Glutamatergic neuron (in vitro differentiated cells): ENCODE measurements at regions not wholly inside any gene's neighbourhood (a gene's known extent, or its start where the extent isn't known, plus 50 kb on each side); places are given as distances from the start of the nearest gene placed in this dataset.

Experiments used
- DNase-seq: peaks from one replicate; pipeline ENCODE4 v3.0.0; 2022
- H3K27ac Mint-ChIP-seq: one replicate; pipeline ENCODE4 v1.8.0; 2020; ENCODE audit warnings: mild to moderate bottlenecking, mixed read lengths, inconsistent platforms; ENCODE audit not compliant: unreplicated experiment
- H3K27me3 Mint-ChIP-seq: one replicate; pipeline ENCODE4 v1.8.0; 2020; ENCODE audit warnings: mild to moderate bottlenecking, moderate library complexity, mixed read lengths, inconsistent platforms; ENCODE audit not compliant: unreplicated experiment
- H3K36me3 Mint-ChIP-seq: one replicate; pipeline ENCODE4 v1.8.0; 2020; ENCODE audit warnings: mild to moderate bottlenecking, mixed read lengths, inconsistent platforms; ENCODE audit not compliant: unreplicated experiment
- H3K4me1 Mint-ChIP-seq: one replicate; pipeline ENCODE4 v1.8.0; 2020; ENCODE audit warnings: mild to moderate bottlenecking, low read depth, mixed read lengths, inconsistent platforms; ENCODE audit not compliant: unreplicated experiment
- H3K4me3 Mint-ChIP-seq: one replicate; pipeline ENCODE4 v1.8.0; 2020; ENCODE audit warnings: mild to moderate bottlenecking, mixed read lengths, inconsistent platforms; ENCODE audit not compliant: unreplicated experiment
- H3K9me3 Mint-ChIP-seq: one replicate; pipeline ENCODE4 v1.8.0; 2020; ENCODE audit warnings: mild to moderate bottlenecking, moderate library complexity, mixed read lengths, inconsistent platforms; ENCODE audit not compliant: unreplicated experiment
- CTCF ChIP-seq: fragments of 200-600 bp; sonication (generic); IDR thresholded peaks from one replicate; pipeline ENCODE4 v1.5.0; 2021; ENCODE audit not compliant: partially characterized antibody, unreplicated experiment

- Mint-ChIP-seq H3K4me3 (no peak overlapping the region), H3K27me3 (peaks cover 2% of the 10 kb centered on the region), H3K9me3 (no peaks in the 10 kb centered on the region), H3K27ac (no peak overlapping the region), H3K4me1 (no peaks in the 10 kb centered on the region), H3K36me3 (no peaks in the 10 kb centered on the region)
- TF ChIP-seq CTCF = no peak
- no peak for DNase-seq
Measured at GRCh38 chr12:93102312-93102711, 173.2 kb upstream of the EEA1 start.

DNA sequence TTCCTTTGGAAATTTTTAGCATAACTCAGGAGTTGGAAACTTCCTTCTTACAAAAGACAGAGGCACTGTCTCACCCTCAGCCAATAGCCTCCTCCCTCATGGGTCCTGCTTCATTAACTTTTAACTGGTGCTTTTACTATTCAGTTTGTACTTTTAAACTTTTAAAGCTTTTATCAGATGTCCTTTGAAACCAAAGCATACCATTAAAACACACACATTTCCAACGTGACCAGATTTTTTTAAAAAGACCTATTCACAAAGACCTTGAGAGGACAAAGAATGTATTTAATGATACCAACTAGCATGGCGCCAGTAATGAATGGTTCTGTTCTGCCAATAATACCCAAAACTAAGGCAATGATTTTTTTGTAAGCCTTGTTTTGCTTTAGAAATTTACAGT lies 173.6 kb upstream of the EEA1 start:
- TF ChIP-seq CTCF = no peak
- H3K27ac Mint-ChIP-seq = no peak overlapping the region

GRCh38 chr12:93103154-93103553 lies 174.1 kb upstream of the EEA1 start:
- DNase-seq = no peak
- TF ChIP-seq CTCF = no peak
- Mint-ChIP-seq H3K36me3 (no peaks in the 10 kb centered on the region), H3K9me3 (no peaks in the 10 kb centered on the region), H3K27ac (no peak overlapping the region), H3K4me1 (no peaks in the 10 kb centered on the region), H3K4me3 (no peak overlapping the region), H3K27me3 (peaks cover 2% of the 10 kb centered on the region)

More for the DNA sequence above, 173.6 kb upstream of the EEA1 start:
- no peaks in the 10 kb centered on the region for H3K9me3 Mint-ChIP-seq
- no peak overlapping the region for H3K4me3 Mint-ChIP-seq
- H3K27me3 Mint-ChIP-seq = peaks cover 2% of the 10 kb centered on the region
- H3K36me3 Mint-ChIP-seq = no peaks in the 10 kb centered on the region
- no peak for DNase-seq
- no peaks in the 10 kb centered on the region for H3K4me1 Mint-ChIP-seq

DNA sequence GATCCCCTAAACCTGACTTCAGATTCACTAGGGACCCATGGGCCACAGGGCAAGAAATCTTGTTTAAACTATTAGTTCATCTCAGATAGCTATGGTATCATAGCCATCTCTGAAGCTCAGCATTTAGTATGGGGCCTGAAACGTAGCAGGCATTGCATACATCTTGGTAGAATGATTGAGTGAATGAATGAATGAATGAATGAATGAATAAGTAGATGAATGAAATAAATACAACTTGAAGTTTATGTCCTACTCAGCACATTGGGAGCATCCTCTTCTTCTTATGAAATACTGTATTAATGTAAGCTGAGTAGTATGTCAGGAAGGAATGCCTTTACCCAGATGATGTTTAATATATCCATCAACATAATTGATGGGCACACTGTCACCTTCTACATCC lies 175.4 kb upstream of the EEA1 start:
- no peak overlapping the region for H3K27ac Mint-ChIP-seq
- no peaks in the 10 kb centered on the region for H3K4me1 Mint-ChIP-seq
- no peak for TF ChIP-seq CTCF
- no peaks in the 10 kb centered on the region for H3K9me3 Mint-ChIP-seq
- DNase-seq = no peak
- H3K4me3 Mint-ChIP-seq = no peak overlapping the region
- H3K27me3 Mint-ChIP-seq = peaks cover 2% of the 10 kb centered on the region
- no peaks in the 10 kb centered on the region for H3K36me3 Mint-ChIP-seq

DNA sequence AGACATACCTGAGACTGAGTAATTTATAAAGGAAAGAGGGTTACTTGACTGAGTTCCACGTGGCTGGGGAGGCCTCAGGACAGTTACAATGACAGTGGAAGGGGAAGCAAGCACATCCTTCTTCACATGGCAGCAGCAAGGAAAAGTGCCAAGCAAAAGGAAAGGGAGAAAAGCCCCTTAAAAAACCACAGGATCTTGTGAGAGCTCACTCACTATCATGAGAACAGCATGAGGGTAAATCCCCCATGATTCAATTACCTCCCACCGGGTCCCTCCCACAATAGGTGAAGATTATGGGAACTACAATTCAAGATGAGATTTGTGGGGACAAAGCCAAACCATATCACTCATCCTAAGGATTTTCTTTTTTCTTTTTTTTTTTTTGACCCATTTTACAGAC lies 177.8 kb upstream of the EEA1 start:
- H3K36me3 Mint-ChIP-seq = no peaks in the 10 kb centered on the region
- H3K9me3 Mint-ChIP-seq = no peaks in the 10 kb centered on the region
- no peak overlapping the region for H3K4me3 Mint-ChIP-seq
- no peaks in the 10 kb centered on the region for H3K4me1 Mint-ChIP-seq
- DNase-seq = no peak
- peaks cover 2% of the 10 kb centered on the region for H3K27me3 Mint-ChIP-seq
- TF ChIP-seq CTCF = no peak
- no peak overlapping the region for H3K27ac Mint-ChIP-seq
